ENCODE measurements at regions not wholly inside any gene's neighbourhood (a gene's known extent, or its start where the extent isn't known, plus 50 kb on each side); places are given as distances from the start of the nearest gene placed in this dataset.

- TF ChIP-seq TP53 (CRISPR knock-in tag; conservative IDR thresholded peaks at IDR 0.05) = no peak
- TF ChIP-seq ZNF382 (CRISPR knock-in tag; IDR thresholded peaks at IDR 0.05; ENCODE audit: borderline replicate concordance) = no peak
Observed at GRCh38 chr11:106399076-106399511, 321.6 kb downstream of the AASDHPPT start.
